ENCODE measurements at regions not wholly inside any gene's neighbourhood (a gene's known extent, or its start where the extent isn't known, plus 50 kb on each side); places are given as distances from the start of the nearest gene placed in this dataset.
"Not testable (repeated sequence)": the region's sequence is repeated elsewhere in the genome, so short reads cannot be mapped to it uniquely, and the experiment has no call there.

DNA sequence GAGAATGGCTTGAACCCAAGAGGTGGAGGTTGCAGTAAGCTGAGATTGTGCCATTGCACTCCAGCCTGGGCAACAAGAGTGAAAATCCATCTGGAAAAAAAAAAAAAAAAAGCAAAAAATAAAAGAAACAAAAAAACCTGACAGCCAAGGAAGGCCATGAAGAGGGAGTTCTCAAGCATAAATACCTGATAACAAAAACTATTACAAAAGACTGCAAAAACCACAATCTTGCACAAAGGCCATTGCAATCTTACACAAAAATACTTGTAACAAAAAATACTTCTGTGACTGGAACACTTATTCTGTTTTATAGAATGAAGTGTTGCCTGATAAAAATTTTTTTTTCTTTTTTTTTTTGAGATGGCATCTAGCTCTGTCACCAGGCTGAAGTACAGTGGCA is 61.5 kb upstream of the TSC22D1 start:
- Histone ChIP-seq H3K4me1 (ENCODE audit: control insufficient read depth, insufficient read depth, low read length) (no peaks in the 10 kb centered on the region), H3K27ac (ENCODE audit: low read length) (no peak overlapping the region), H3K36me3 (ENCODE audit: control insufficient read depth, insufficient read depth, low read length) (no peaks in the 10 kb centered on the region), H3K4me3 (ENCODE audit: low read depth in 2 of 2, low read length in 2 of 2) (no peak overlapping the region), H3K27me3 (ENCODE audit: control insufficient read depth, insufficient read depth, low read length) (no peaks in the 10 kb centered on the region), H3K9me3 (ENCODE audit: control insufficient read depth, insufficient read depth, low read depth, low read length) (no peaks in the 10 kb centered on the region)
- CTCF ChIA-PET: no interaction called here
- in situ Hi-C loops (cut with HindIII; ENCODE audit: low pct_unique_long_range_greater_than_20kb, low sequenced_read_pairs) (no loop called here), intact Hi-C loops (cut with micrococcal nuclease; ENCODE audit: unreplicated experiment) (no loop called here)
- BruUV-seq (replicated peaks): no TSS peak
- no peak for DNase-seq (ENCODE audit: low read depth, low spot score)
- POLR2A ChIA-PET: no interaction called here
- TF ChIP-seq, protein P1, sequence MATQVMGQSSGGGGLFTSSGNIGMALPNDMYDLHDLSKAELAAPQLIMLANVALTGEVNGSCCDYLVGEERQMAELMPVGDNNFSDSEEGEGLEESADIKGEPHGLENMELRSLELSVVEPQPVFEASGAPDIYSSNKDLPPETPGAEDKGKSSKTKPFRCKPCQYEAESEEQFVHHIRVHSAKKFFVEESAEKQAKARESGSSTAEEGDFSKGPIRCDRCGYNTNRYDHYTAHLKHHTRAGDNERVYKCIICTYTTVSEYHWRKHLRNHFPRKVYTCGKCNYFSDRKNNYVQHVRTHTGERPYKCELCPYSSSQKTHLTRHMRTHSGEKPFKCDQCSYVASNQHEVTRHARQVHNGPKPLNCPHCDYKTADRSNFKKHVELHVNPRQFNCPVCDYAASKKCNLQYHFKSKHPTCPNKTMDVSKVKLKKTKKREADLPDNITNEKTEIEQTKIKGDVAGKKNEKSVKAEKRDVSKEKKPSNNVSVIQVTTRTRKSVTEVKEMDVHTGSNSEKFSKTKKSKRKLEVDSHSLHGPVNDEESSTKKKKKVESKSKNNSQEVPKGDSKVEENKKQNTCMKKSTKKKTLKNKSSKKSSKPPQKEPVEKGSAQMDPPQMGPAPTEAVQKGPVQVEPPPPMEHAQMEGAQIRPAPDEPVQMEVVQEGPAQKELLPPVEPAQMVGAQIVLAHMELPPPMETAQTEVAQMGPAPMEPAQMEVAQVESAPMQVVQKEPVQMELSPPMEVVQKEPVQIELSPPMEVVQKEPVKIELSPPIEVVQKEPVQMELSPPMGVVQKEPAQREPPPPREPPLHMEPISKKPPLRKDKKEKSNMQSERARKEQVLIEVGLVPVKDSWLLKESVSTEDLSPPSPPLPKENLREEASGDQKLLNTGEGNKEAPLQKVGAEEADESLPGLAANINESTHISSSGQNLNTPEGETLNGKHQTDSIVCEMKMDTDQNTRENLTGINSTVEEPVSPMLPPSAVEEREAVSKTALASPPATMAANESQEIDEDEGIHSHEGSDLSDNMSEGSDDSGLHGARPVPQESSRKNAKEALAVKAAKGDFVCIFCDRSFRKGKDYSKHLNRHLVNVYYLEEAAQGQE (IDR thresholded peaks at IDR 0.05; ENCODE audit: insufficient read depth in 1 of 2, low read depth in 2 of 2, low read length in 1 of 2): no peak
- TF ChIP-seq POLR2AphosphoS5 (IDR thresholded peaks at IDR 0.05; ENCODE audit: low read depth, low read length) (no peak), SIN3A (IDR thresholded peaks at IDR 0.05; ENCODE audit: borderline replicate concordance, insufficient read depth, low read depth, low read length) (no peak), TCF7L2 (IDR thresholded peaks at IDR 0.05; ENCODE audit: low read depth, low read length) (no peak)
- TF ChIP-seq, protein P2, sequence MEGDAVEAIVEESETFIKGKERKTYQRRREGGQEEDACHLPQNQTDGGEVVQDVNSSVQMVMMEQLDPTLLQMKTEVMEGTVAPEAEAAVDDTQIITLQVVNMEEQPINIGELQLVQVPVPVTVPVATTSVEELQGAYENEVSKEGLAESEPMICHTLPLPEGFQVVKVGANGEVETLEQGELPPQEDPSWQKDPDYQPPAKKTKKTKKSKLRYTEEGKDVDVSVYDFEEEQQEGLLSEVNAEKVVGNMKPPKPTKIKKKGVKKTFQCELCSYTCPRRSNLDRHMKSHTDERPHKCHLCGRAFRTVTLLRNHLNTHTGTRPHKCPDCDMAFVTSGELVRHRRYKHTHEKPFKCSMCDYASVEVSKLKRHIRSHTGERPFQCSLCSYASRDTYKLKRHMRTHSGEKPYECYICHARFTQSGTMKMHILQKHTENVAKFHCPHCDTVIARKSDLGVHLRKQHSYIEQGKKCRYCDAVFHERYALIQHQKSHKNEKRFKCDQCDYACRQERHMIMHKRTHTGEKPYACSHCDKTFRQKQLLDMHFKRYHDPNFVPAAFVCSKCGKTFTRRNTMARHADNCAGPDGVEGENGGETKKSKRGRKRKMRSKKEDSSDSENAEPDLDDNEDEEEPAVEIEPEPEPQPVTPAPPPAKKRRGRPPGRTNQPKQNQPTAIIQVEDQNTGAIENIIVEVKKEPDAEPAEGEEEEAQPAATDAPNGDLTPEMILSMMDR (IDR thresholded peaks at IDR 0.05): no peak
- ATAC-seq: no peak

DNA sequence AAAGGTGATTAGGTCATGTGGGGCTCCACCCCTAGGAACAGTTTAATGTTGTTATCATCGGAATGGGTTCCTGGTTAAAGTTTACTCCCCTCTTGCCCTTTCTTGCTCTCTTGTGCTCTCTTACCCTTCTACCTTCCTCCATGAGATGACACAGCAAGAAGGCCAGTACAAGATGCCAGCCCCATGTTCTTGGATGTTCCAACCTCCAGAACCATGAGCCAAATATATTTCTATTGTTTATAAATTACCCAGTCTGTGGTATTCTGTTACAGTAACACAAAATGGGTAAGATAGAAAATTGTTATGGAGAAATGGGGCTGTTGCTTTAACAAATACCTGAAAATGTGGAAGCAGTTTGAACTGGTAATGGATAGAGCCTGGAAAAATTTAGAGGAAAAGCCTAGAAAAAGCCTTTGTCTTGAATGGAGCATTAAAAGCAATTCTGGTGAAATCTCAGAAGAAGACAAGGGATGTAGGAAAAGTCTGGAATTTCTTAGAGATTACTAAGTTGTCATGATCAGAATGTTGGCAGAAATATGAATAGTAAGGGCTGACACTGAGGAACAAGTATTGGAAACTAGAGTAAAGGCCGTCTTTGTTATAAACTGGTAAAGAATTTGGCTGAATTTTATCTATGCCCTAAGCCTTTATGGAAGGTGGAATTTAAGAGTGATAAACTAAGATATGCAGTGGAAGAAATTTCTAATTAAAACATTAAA is 53.5 kb upstream of the TSC22D1 start:
- POLR2A ChIA-PET: interaction anchor here (0.6 kb wide), 1 partner anchor 9 kb away, joined by 9 read pairs; no protein-coding TSS in a partner anchor

DNA sequence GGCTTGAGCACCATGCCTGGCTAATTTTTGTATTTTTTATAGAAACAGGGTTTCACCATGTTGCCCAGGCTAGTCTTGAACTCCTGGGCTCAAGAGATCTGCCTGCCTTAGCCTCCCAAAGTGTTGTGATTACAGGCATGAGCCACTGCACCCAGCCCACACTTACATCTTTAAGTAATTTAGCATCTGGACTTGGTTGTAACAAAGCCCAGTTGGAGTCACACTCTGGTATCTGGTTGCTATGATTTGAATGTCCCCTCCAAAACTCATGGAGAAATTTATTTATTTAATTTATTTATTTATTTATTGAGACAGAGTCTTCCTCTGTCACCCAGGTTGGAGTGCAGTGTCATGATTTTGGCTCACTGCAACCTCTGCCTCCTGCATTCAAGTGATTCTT is 52.7 kb upstream of the TSC22D1 start:
- POLR2A ChIA-PET; intact Hi-C loops (cut with micrococcal nuclease; ENCODE audit: unreplicated experiment); in situ Hi-C loops (cut with HindIII; ENCODE audit: low pct_unique_long_range_greater_than_20kb, low sequenced_read_pairs); H3K27ac ChIP-seq (ENCODE audit: low read length); ATAC-seq; H3K4me3 ChIP-seq (ENCODE audit: low read depth in 2 of 2, low read length in 2 of 2); DNase-seq (ENCODE audit: low read depth, low spot score); H3K9me3 ChIP-seq (ENCODE audit: control insufficient read depth, insufficient read depth, low read depth, low read length); BruUV-seq (replicated peaks); H3K27me3 ChIP-seq (ENCODE audit: control insufficient read depth, insufficient read depth, low read length); CTCF ChIA-PET; H3K4me1 ChIP-seq (ENCODE audit: control insufficient read depth, insufficient read depth, low read length); H3K36me3 ChIP-seq (ENCODE audit: control insufficient read depth, insufficient read depth, low read length): not testable (repeated sequence)

More for the DNA sequence above, 53.5 kb upstream of the TSC22D1 start:
- CTCF ChIA-PET: no interaction called here
- no peaks in the 10 kb centered on the region for H3K27me3 ChIP-seq (ENCODE audit: control insufficient read depth, insufficient read depth, low read length)
- no peak for ATAC-seq
- intact Hi-C loops (cut with micrococcal nuclease; ENCODE audit: unreplicated experiment): no loop called here
- H3K27ac ChIP-seq (ENCODE audit: low read length): no peak overlapping the region
- BruUV-seq (replicated peaks): no TSS peak
- no peak for DNase-seq (ENCODE audit: low read depth, low spot score)
- H3K36me3 ChIP-seq (ENCODE audit: control insufficient read depth, insufficient read depth, low read length): no peaks in the 10 kb centered on the region
- in situ Hi-C loops (cut with HindIII; ENCODE audit: low pct_unique_long_range_greater_than_20kb, low sequenced_read_pairs): no loop called here
- TF ChIP-seq, protein P2 (IDR thresholded peaks at IDR 0.05): no peak
- TF ChIP-seq POLR2AphosphoS5 (IDR thresholded peaks at IDR 0.05; ENCODE audit: low read depth, low read length) (no peak), SIN3A (IDR thresholded peaks at IDR 0.05; ENCODE audit: borderline replicate concordance, insufficient read depth, low read depth, low read length) (no peak), TCF7L2 (IDR thresholded peaks at IDR 0.05; ENCODE audit: low read depth, low read length) (no peak)
- TF ChIP-seq, protein P1 (IDR thresholded peaks at IDR 0.05; ENCODE audit: insufficient read depth in 1 of 2, low read depth in 2 of 2, low read length in 1 of 2): no peak
- H3K9me3 ChIP-seq (ENCODE audit: control insufficient read depth, insufficient read depth, low read depth, low read length): no peaks in the 10 kb centered on the region
- H3K4me1 ChIP-seq (ENCODE audit: control insufficient read depth, insufficient read depth, low read length): no peaks in the 10 kb centered on the region
- H3K4me3 ChIP-seq (ENCODE audit: low read depth in 2 of 2, low read length in 2 of 2): no peak overlapping the region
